ENCODE measurements at regions not wholly inside any gene's neighbourhood (a gene's known extent, or its start where the extent isn't known, plus 50 kb on each side); places are given as distances from the start of the nearest gene placed in this dataset.

DNA sequence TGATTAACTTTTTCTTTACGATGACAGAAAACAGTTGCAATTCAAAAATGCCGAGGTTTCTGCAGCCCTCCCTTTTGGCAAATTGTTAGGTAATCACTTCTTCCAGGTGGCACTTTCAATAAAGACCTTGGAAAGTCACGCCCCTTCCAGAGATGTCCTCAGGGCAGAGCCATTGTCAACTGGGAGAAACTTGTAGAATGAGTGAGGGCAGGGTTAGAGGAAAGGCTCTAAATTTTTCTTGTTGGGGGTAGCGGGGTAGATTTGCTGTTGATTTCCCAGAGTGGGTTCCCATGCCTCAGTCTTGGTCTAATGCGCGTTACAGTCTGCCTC is 421.1 kb downstream of the FGF9 start (continued):
- TF ChIP-seq CHD7 (IDR thresholded peaks at IDR 0.05; ENCODE audit: insufficient replicate concordance, low read length) (no peak), RNF2 (IDR thresholded peaks at IDR 0.05; ENCODE audit: borderline replicate concordance, low read depth, low read length, missing control alignments, poor library complexity, severe bottlenecking) (no peak), SUZ12 (IDR thresholded peaks at IDR 0.05; ENCODE audit: low read length) (no peak)
